Endothelial cell of umbilical vein (primary cell): ENCODE measurements at regions not wholly inside any gene's neighbourhood (a gene's known extent, or its start where the extent isn't known, plus 50 kb on each side); places are given as distances from the start of the nearest gene placed in this dataset.

ENCODE experiments used
- BruUV-seq: library from RNA; stranded (reverse); fragments of 400-500 nt; replicated peaks from 2 replicates; lab custom pipeline; 2021; lab: Mats Ljungman, UMichigan
- CTCF ChIA-PET: fragments of 300-600, 350-600 bp; sonication (Branson Sonifier 250); formaldehyde crosslinking; loops from one replicate; lab custom pipeline; 2021; ENCODE audit warnings: antibody characterized with exemption, inconsistent platforms; lab: Charles Lee
- POLR2A ChIA-PET: fragments of 300-600, 350-600 bp; sonication (Branson Sonifier 250); formaldehyde crosslinking; loops from one replicate; lab custom pipeline; 2021; ENCODE audit warnings: antibody characterized with exemption, inconsistent platforms; lab: Charles Lee
- DNase-seq: peaks from one replicate; pipeline ENCODE4 v3.0.0-alpha.2; 2011; ENCODE audit warnings: low read depth, low spot score
- FAIRE-seq: peaks from 2 replicates; lab custom pipeline; 2011; peaks lifted over from hg19 to GRCh38; lab: Jason Lieb, UNC
- H2AFZ ChIP-seq: 2 replicates; pipeline ENCODE4 v1.6.0; 2012; ENCODE audit warnings: low read depth, low read length, control low read depth, inconsistent platforms
- H3K27ac ChIP-seq: 2 replicates; pipeline ENCODE4 v1.5.1; 2011; ENCODE audit warnings: low read depth, mild to moderate bottlenecking, control low read depth, low read length, moderate library complexity; ENCODE audit not compliant: insufficient read depth
- H3K27me3 ChIP-seq, 2 experiments: 2 replicates each; pipeline versions ENCODE4 v1.6.0 to v1.6.1; 2011; ENCODE audit warnings: low read length in 2 of 2, mixed read lengths in 1 of 2; ENCODE audit not compliant: control insufficient read depth in 2 of 2, insufficient read depth in 2 of 2
- H3K36me3 ChIP-seq, 2 experiments: 2 replicates in 1 of 2; 3 replicates in 1 of 2; pipeline ENCODE4 v1.5.1; 2011; ENCODE audit warnings: low read length in 2 of 2, mild to moderate bottlenecking in 1 of 2, moderate library complexity in 1 of 2; ENCODE audit not compliant: control insufficient read depth in 2 of 2, insufficient read depth in 2 of 2; ENCODE audit errors: extremely low read depth in 1 of 2
- H3K4me1 ChIP-seq: 3 replicates; pipeline ENCODE4 v1.5.1; 2011; ENCODE audit warnings: mild to moderate bottlenecking, low read length; ENCODE audit not compliant: control insufficient read depth, insufficient read depth; ENCODE audit errors: extremely low read depth
- H3K4me2 ChIP-seq: 2 replicates; pipeline ENCODE4 v1.6.1; 2011; ENCODE audit warnings: low read length, control low read depth, mixed read lengths; ENCODE audit not compliant: insufficient read depth
- H3K4me3 ChIP-seq, 3 experiments: fragments of 200-600 bp in 1 of 3; sonication (generic), shearing (Covaris generic) in 1 of 3; replicated peaks in 1 of 3; 2 replicates each; pipeline ENCODE4 v1.5.1; 2011 to 2016; ENCODE audit warnings: control low read depth in 3 of 3, low read length in 3 of 3, mild to moderate bottlenecking in 2 of 3, inconsistent platforms in 1 of 3, low read depth in 1 of 3, moderate library complexity in 1 of 3; ENCODE audit not compliant: insufficient read depth in 1 of 3
- H3K79me2 ChIP-seq: 2 replicates; pipeline ENCODE4 v1.6.0; 2012; ENCODE audit warnings: low read length, inconsistent platforms; ENCODE audit not compliant: control insufficient read depth, insufficient read depth
- H3K9ac ChIP-seq: replicated peaks from 2 replicates; pipeline ENCODE3; 2011; ENCODE audit warnings: low read length, control low read depth; ENCODE audit not compliant: insufficient read depth; ENCODE audit errors: extremely low read depth
- H3K9me1 ChIP-seq: replicated peaks from 3 replicates; pipeline ENCODE4 v1.6.0; 2011; ENCODE audit warnings: mild to moderate bottlenecking, low read length; ENCODE audit not compliant: control insufficient read depth, insufficient read depth; ENCODE audit errors: extremely low read depth
- H3K9me3 ChIP-seq: replicated peaks from 2 replicates; pipeline ENCODE4 v1.5.1; 2012; ENCODE audit warnings: low read length, inconsistent platforms; ENCODE audit not compliant: control insufficient read depth, insufficient read depth
- H4K20me1 ChIP-seq: replicated peaks from 2 replicates; pipeline ENCODE3; 2011; ENCODE audit warnings: mild to moderate bottlenecking, low read length; ENCODE audit not compliant: control insufficient read depth, insufficient read depth; ENCODE audit errors: extremely low read depth
- EZH2 ChIP-seq: IDR thresholded peaks from 2 replicates; pipeline ENCODE4 v1.6.1; 2012; ENCODE audit warnings: borderline replicate concordance, low read depth, mild to moderate bottlenecking, moderate library complexity, low read length, inconsistent platforms; ENCODE audit not compliant: severe bottlenecking
- FOS ChIP-seq: IDR thresholded peaks from 2 replicates; pipeline ENCODE4 v1.6.1; 2011; ENCODE audit warnings: mild to moderate bottlenecking, low read length, moderate library complexity, borderline replicate concordance; ENCODE audit not compliant: insufficient read depth
- GATA2 ChIP-seq: IDR thresholded peaks from 2 replicates; pipeline ENCODE4 v1.7.0; 2011; ENCODE audit warnings: low read depth, mild to moderate bottlenecking, moderate library complexity, mixed read lengths, low read length; ENCODE audit not compliant: insufficient read length, insufficient read depth
- JUN ChIP-seq: IDR thresholded peaks from 2 replicates; pipeline ENCODE4 v1.6.1; 2011; ENCODE audit warnings: borderline replicate concordance, low read depth; ENCODE audit not compliant: insufficient read length, insufficient read depth
- MYC ChIP-seq: IDR thresholded peaks from one replicate; pipeline ENCODE4 v1.6.1; 2011; ENCODE audit warnings: mild to moderate bottlenecking, low read depth, low read length
- POLR2A ChIP-seq: IDR thresholded peaks from 2 replicates; pipeline ENCODE4 v1.6.1; 2012; ENCODE audit warnings: low read depth, mild to moderate bottlenecking, control low read depth, low read length
- POLR2AphosphoS5 ChIP-seq: IDR thresholded peaks from 2 replicates; pipeline ENCODE4 v1.6.1; 2012; ENCODE audit warnings: low read depth, mild to moderate bottlenecking, control low read depth, low read length, moderate library complexity; ENCODE audit not compliant: insufficient read depth
- dilution Hi-C: fragments of 300-500 bp; cut with MboI; formaldehyde crosslinking; loops from one replicate; pipeline ENCODE4 v1.15.0; 2019; ENCODE audit warnings: low sequenced_read_pairs; ENCODE audit not compliant: extremely low pct_ligation_motif_present
- intact Hi-C: fragments of 100-400 bp; cut with micrococcal nuclease; formaldehyde crosslinking; loops from one replicate; pipeline ENCODE4 v1.10.0; 2022
- TF ChIP-seq, protein P1 (sequence below): IDR thresholded peaks from 2 replicates; pipeline ENCODE4 v1.6.1; 2011; ENCODE audit not compliant: insufficient read depth, insufficient read length
- TF ChIP-seq, protein P2 (sequence below), 2 donors: IDR thresholded peaks; 1 replicate in 1 of 2; 2 replicates in 1 of 2; pipeline ENCODE4 v1.5.1; 2011; ENCODE audit warnings: low read length in 2 of 2, mild to moderate bottlenecking in 2 of 2, moderate library complexity in 2 of 2, control low read depth in 1 of 2, inconsistent platforms in 1 of 2, low read depth in 1 of 2; ENCODE audit not compliant: insufficient read depth in 1 of 2; ENCODE audit errors: extremely low read depth in 1 of 2

DNA sequence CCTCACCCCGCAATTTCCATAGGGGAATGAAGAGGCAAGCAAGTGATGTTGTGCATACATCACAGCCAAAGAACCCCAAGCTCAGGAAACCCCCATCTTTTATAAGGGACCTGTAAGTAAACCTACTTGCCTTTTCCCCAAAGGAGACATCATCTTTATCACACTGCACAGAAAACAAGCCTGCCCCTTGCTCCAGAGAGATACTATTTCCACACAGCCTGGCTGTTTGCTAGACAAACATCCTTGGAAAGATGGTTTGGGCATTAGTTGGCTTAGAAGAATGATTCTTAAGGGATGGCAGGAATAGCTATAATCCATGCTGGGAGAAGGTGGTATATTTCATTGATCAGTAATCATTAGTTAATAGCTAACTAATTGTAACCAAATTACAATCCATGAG lies 123.7 kb upstream of the SEC61G start:
- CTCF ChIA-PET, result no interaction called here
- FAIRE-seq, result no peak

GRCh38 chr7:54883576-54883975 lies 124.6 kb upstream of the SEC61G start:
- TF ChIP-seq, protein P1, sequence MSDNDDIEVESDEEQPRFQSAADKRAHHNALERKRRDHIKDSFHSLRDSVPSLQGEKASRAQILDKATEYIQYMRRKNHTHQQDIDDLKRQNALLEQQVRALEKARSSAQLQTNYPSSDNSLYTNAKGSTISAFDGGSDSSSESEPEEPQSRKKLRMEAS, result no peak
- TF ChIP-seq POLR2A, result no peak
- TF ChIP-seq EZH2, result no peak
- TF ChIP-seq FOS, result no peak
- TF ChIP-seq JUN, result no peak
- TF ChIP-seq MYC, result no peak
- intact Hi-C loops (no loop called here), dilution Hi-C loops (no loop called here)
- H3K9me3 ChIP-seq, result no peaks in the 10 kb centered on the region
- no peaks in the 10 kb centered on the region for H3K9me1 ChIP-seq
- H3K9ac ChIP-seq, result no peak overlapping the region
- DNase-seq (no peak), FAIRE-seq (no peak)
- H3K27me3 ChIP-seq, result peaks cover 0 to 2% of the 10 kb centered on the region in 2 experiments
- no peaks in the 10 kb centered on the region for H4K20me1 ChIP-seq
- no peak overlapping the region for H3K4me3 ChIP-seq
- H2AFZ ChIP-seq, result no peak overlapping the region
- BruUV-seq, result no TSS peak
- CTCF ChIA-PET, result no interaction called here
- POLR2A ChIA-PET, result no interaction called here
- H3K27ac ChIP-seq, result no peak overlapping the region
- H3K79me2 ChIP-seq, result no peaks in the 10 kb centered on the region
- H3K4me1 ChIP-seq, result no peaks in the 10 kb centered on the region
- H3K4me2 ChIP-seq, result no peak overlapping the region
- no peaks in the 10 kb centered on the region for H3K36me3 ChIP-seq

More for the DNA sequence above, 123.7 kb upstream of the SEC61G start:
- dilution Hi-C loops, result no loop called here
- Histone ChIP-seq H3K27ac (no peak overlapping the region), H2AFZ (no peak overlapping the region), H3K4me1 (no peaks in the 10 kb centered on the region), H3K36me3 (no peaks in the 10 kb centered on the region), H4K20me1 (no peaks in the 10 kb centered on the region), H3K4me2 (no peak overlapping the region), H3K9ac (no peak overlapping the region), H3K9me3 (no peaks in the 10 kb centered on the region), H3K9me1 (no peaks in the 10 kb centered on the region), H3K4me3 (no peak overlapping the region), H3K79me2 (no peaks in the 10 kb centered on the region), H3K27me3 (peaks cover 0 to 2% of the 10 kb centered on the region in 2 experiments)
- POLR2A ChIA-PET, result no interaction called here
- BruUV-seq, result no TSS peak
- intact Hi-C loops, result no loop called here
- no peak for DNase-seq
- TF ChIP-seq JUN, result no peak
- TF ChIP-seq POLR2A, result no peak
- TF ChIP-seq, protein P2, sequence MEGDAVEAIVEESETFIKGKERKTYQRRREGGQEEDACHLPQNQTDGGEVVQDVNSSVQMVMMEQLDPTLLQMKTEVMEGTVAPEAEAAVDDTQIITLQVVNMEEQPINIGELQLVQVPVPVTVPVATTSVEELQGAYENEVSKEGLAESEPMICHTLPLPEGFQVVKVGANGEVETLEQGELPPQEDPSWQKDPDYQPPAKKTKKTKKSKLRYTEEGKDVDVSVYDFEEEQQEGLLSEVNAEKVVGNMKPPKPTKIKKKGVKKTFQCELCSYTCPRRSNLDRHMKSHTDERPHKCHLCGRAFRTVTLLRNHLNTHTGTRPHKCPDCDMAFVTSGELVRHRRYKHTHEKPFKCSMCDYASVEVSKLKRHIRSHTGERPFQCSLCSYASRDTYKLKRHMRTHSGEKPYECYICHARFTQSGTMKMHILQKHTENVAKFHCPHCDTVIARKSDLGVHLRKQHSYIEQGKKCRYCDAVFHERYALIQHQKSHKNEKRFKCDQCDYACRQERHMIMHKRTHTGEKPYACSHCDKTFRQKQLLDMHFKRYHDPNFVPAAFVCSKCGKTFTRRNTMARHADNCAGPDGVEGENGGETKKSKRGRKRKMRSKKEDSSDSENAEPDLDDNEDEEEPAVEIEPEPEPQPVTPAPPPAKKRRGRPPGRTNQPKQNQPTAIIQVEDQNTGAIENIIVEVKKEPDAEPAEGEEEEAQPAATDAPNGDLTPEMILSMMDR (IDR thresholded peaks at IDR 0.05; ENCODE audit: extremely low read depth in 1 of 2, insufficient read depth in 1 of 2, low read depth in 1 of 2, low read length in 2 of 2), result no peak
- no peak for TF ChIP-seq MYC
- TF ChIP-seq POLR2AphosphoS5, result no peak
- TF ChIP-seq GATA2, result no peak
